ENCODE measurements at regions not wholly inside any gene's neighbourhood (a gene's known extent, or its start where the extent isn't known, plus 50 kb on each side); places are given as distances from the start of the nearest gene placed in this dataset.

DNA sequence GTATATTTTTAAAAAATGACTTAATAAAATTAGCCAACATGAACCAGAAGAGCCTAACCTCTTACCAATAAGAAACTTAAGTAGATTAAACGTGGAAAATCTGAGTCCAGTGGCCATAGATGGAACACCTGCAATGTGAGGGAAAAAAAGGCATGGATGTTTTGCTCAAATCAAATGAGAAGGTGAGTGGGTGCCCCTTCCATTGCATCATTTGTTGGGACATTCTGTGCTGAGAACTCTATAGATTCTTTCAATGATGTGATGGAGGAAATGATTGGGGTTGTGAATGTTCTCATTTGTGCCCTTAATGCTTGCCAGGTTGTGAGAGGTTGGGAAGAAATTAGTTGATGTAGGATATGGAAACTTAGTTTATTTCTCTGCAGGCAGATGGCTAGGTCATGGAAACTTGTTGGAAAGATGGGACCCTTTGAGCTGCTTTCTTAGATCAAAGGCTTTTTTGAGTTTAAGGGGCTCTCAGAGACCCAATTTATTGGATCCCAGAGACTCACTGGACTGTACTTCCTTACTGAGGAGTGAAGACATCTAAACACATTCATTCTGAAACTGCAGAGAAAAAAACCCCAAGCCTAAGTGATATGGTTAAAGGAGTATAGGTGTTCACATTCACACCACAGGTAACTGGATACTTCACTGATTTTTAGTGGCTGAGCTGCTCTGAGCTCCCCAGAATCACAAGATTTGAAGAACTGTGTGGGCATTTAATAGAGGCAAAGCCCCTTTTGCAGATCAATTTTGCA lies 95.9 kb downstream of the DACT1 start:
- intact Hi-C loops (cut with micrococcal nuclease) = loop anchor here (10.0 kb wide), 1 partner anchor 99 kb away; the partner anchor contains the start of gene DACT1
- CTCF ChIA-PET = interaction anchor here (0.6 kb wide), 1 partner anchor 75 kb away, joined by 3 read pairs; no protein-coding TSS in a partner anchor
- no peaks in the 10 kb centered on the region for H3K36me3 Mint-ChIP-seq
- POLR2A ChIA-PET = no interaction called here
- peak; percentile 13 for DNase-seq
- H3K4me3 Mint-ChIP-seq = no peak overlapping the region
- no peak overlapping the region for H3K27ac Mint-ChIP-seq
- no peaks in the 10 kb centered on the region for H3K9me3 Mint-ChIP-seq
- peaks cover 11% of the 10 kb centered on the region for H3K27me3 Mint-ChIP-seq
- H3K4me1 Mint-ChIP-seq (ENCODE audit: low read depth) = peaks cover 18% of the 10 kb centered on the region

DNA sequence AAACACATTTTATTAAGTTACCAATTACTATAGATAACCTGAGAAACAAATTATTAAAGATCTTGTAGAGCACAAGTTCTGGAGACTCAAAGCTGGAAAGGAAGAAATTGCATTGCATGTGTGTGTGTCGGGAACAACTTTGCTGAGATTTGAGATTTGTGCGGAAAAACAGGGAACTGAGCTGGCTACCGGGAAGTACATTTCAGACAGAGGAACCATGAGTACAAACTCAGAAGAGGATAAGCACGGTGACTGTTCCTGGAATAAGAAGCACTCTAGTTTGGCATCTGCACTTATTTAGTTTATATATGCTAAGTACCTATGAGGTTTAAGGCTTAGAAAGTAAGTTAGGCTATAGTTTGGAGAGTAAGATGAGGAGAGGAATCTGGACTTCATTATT lies 97.8 kb downstream of the DACT1 start:
- Mint-ChIP-seq H3K9me3 (no peaks in the 10 kb centered on the region), H3K27me3 (peaks cover 11% of the 10 kb centered on the region), H3K36me3 (no peaks in the 10 kb centered on the region), H3K4me1 (ENCODE audit: low read depth) (peaks cover 18% of the 10 kb centered on the region), H3K4me3 (no peak overlapping the region), H3K27ac (no peak overlapping the region)
- DNase-seq = no peak
- ChIA-PET POLR2A (no interaction called here), CTCF (interaction anchor here (1.3 kb wide), 1 partner anchor 10 kb away, joined by 4 read pairs; no protein-coding TSS in a partner anchor)
- intact Hi-C loops (cut with micrococcal nuclease) = loop anchor here (1.0 to 10.0 kb wide), 3 partner anchors 14 to 163 kb away; partner anchors contain the start of gene DACT1

DNA sequence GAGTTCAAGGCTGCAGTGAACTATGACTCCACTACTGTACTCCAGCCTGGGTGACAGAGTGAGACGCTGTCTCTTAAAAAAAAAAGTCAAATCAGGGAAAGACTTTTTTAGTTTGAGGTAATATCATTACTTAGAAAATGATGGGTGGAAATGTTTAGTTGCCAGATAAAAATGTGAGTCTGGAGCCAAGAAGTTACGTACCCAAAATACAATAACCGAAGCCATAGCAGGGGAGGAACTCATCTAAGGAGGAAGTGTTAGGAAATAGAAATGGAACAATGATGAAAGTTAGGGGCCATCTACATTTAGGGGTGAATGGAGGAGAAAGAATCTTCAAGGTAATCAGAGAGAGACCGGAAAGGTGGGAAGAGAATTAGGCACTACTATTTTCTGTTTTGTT lies 98.8 kb downstream of the DACT1 start:
- peaks cover 18% of the 10 kb centered on the region for H3K4me1 Mint-ChIP-seq (ENCODE audit: low read depth)
- no peak overlapping the region for H3K4me3 Mint-ChIP-seq

DNA sequence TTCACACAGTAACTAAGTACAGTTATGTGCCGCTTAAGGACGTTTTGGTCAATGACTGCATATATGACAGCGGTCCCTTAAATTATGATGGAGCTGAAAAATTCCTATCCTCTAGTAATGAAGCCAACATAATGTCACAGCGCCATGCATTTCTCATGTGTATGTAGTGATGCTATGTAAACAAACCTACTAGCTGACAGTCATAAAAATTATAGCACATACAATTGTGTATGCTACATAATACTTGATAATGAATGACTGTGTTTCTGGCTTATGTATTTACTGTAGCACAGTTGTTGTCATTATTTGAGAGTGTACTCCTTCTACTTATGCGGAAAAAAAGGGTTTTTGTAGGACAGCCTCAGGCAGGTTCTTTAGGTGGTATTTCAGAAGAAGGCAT lies 99.7 kb downstream of the DACT1 start:
- ChIA-PET POLR2A (no interaction called here), CTCF (interaction anchor here (0.6 kb wide), 1 partner anchor 8 kb away, joined by 4 read pairs; no protein-coding TSS in a partner anchor)
- H3K27me3 Mint-ChIP-seq = peaks cover 8% of the 10 kb centered on the region
- H3K36me3 Mint-ChIP-seq = no peaks in the 10 kb centered on the region
- intact Hi-C loops (cut with micrococcal nuclease) = loop anchor here (5.0 to 10.0 kb wide), 2 partner anchors 103 to 165 kb away; partner anchors contain the start of gene DACT1
- no peak overlapping the region for H3K4me3 Mint-ChIP-seq
- no peak overlapping the region for H3K27ac Mint-ChIP-seq
- H3K9me3 Mint-ChIP-seq = no peaks in the 10 kb centered on the region
- DNase-seq = no peak
- peaks cover 17% of the 10 kb centered on the region for H3K4me1 Mint-ChIP-seq (ENCODE audit: low read depth)

More for the DNA sequence above, 98.8 kb downstream of the DACT1 start:
- no peaks in the 10 kb centered on the region for H3K9me3 Mint-ChIP-seq
- ChIA-PET POLR2A (no interaction called here), CTCF (no interaction called here)
- H3K36me3 Mint-ChIP-seq = no peaks in the 10 kb centered on the region
- DNase-seq = no peak
- H3K27me3 Mint-ChIP-seq = peaks cover 9% of the 10 kb centered on the region
- intact Hi-C loops (cut with micrococcal nuclease) = loop anchor here (5.0 to 10.0 kb wide), 2 partner anchors 102 to 164 kb away; partner anchors contain the start of gene DACT1
- no peak overlapping the region for H3K27ac Mint-ChIP-seq

DNA sequence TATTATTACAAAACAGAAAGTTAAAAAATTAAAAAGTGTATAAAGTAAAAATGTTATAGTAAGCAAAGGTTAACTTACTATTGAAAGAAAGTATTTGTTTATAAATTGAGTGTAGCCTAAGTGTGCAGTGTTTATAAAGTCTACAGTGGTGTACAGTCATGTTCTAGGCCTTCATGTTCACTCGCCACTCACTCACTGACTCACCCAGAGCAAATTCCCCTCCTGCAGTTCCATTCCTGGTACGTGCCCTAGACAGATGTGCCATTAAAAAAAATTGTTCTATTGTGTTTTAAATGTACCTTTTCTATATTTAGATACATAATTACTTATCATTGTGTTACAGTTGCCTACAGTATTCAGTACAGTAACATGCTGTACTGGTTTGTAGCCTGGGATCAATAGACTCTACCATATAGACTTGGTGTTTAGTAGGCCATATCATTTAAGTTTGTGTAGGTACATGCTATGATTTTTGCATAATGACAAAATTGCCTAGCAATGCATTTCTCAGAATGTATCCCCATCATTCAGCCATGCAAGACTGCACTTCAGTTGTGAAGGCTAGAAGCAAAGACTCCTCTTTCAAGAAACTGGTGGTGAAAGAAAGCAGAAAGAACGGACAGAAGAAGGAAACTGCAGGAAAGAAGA lies 100.6 kb downstream of the DACT1 start:
- Mint-ChIP-seq H3K27ac (no peak overlapping the region), H3K9me3 (no peaks in the 10 kb centered on the region), H3K36me3 (no peaks in the 10 kb centered on the region), H3K4me1 (ENCODE audit: low read depth) (peaks cover 14% of the 10 kb centered on the region), H3K27me3 (peaks cover 8% of the 10 kb centered on the region), H3K4me3 (no peak overlapping the region)
- CTCF ChIA-PET = interaction anchor here (0.6 kb wide), 1 partner anchor 9 kb away, joined by 4 read pairs; no protein-coding TSS in a partner anchor
- peak; percentile 16 for DNase-seq
- intact Hi-C loops (cut with micrococcal nuclease) = loop anchor here (5.0 to 10.0 kb wide), 2 partner anchors 104 to 166 kb away; partner anchors contain the start of gene DACT1
- POLR2A ChIA-PET = no interaction called here

DNA sequence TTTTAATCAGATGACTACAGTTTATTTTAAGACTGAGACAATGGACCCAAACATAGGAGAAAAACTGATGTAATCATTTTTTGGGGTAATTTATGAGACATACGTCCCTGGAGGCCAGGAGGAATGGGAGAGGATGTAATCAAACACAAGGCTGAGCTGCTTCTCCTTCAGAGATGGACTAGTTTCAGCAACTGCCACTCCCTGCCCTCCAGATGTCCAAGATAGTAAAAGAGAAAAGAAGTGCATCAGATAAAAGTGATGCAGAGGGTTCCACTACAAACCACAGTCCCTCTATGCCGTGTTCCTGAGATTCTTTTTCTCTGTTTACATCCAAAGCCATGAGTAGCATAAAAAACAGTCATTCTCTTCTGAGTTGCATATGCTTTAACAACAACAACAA lies 101.1 kb downstream of the DACT1 start:
- no peaks in the 10 kb centered on the region for H3K36me3 Mint-ChIP-seq
- H3K4me3 Mint-ChIP-seq = no peak overlapping the region
- H3K9me3 Mint-ChIP-seq = no peaks in the 10 kb centered on the region
- intact Hi-C loops (cut with micrococcal nuclease) = loop anchor here (5.0 to 10.0 kb wide), 2 partner anchors 104 to 167 kb away; partner anchors contain the start of gene DACT1
- ChIA-PET POLR2A (no interaction called here), CTCF (no interaction called here)
- peaks cover 9% of the 10 kb centered on the region for H3K4me1 Mint-ChIP-seq (ENCODE audit: low read depth)
- no peak for DNase-seq
- H3K27ac Mint-ChIP-seq = no peak overlapping the region
- H3K27me3 Mint-ChIP-seq = peaks cover 7% of the 10 kb centered on the region

DNA sequence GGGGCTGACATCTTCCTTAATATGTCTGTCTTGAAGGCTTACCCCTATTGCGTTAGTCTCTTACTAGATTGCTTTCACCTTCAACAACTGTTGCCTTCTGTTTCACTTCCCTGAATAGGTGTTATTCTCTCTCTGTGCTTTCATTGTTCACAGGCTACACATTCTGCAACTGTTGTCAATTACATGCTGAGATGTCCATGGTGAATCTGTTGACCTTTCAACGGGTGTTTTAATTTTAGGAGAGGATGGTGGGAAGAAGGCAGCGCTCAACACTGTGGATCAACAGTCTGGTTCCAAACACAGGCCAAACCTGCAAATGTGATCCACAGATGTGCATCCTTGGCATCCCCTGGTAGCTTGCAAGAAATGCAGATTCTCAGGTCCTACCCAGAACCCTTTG lies 101.9 kb downstream of the DACT1 start:
- CTCF ChIA-PET = no interaction called here
- Mint-ChIP-seq H3K4me3 (no peak overlapping the region), H3K9me3 (no peaks in the 10 kb centered on the region), H3K27ac (no peak overlapping the region), H3K36me3 (no peaks in the 10 kb centered on the region), H3K27me3 (peaks cover 7% of the 10 kb centered on the region), H3K4me1 (ENCODE audit: low read depth) (peaks cover 8% of the 10 kb centered on the region)
- no peak for DNase-seq
- POLR2A ChIA-PET = no interaction called here
- intact Hi-C loops (cut with micrococcal nuclease) = loop anchor here (5.0 to 10.0 kb wide), 2 partner anchors 105 to 167 kb away; partner anchors contain the start of gene DACT1

DNA sequence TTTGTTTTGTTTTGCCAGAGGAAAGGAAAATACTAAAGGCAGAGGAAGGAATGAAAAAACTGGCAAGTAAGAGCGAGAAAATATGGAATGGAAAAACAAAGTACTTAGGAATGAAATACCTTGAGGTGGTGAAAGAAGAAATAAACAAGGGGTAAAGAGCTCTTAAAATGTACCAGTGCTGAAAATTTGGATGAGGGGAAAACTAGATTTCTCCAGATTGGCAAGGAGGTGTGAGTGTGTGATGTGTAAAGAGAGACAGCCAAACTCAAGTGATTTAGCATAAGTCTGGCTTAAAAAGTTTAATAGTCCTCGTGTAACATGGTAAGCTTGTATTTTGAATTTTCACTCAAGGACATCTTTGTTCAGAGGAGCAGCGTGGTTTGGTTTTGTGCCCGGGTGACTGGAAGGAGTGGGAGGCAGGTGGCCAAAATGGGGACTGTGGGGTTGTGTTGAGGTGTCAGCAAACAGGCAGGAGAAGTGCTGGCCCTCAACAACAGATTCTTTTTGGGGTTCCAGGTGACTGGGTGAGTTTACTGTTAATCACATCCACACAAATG lies 102.7 kb downstream of the DACT1 start:
- no peaks in the 10 kb centered on the region for H3K36me3 Mint-ChIP-seq
- ChIA-PET CTCF (no interaction called here), POLR2A (no interaction called here)
- H3K4me3 Mint-ChIP-seq = no peak overlapping the region
- DNase-seq = no peak
- no peak overlapping the region for H3K27ac Mint-ChIP-seq
- H3K9me3 Mint-ChIP-seq = no peaks in the 10 kb centered on the region
- intact Hi-C loops (cut with micrococcal nuclease) = no loop called here
- H3K27me3 Mint-ChIP-seq = peaks cover 4% of the 10 kb centered on the region
- H3K4me1 Mint-ChIP-seq (ENCODE audit: low read depth) = peaks cover 2% of the 10 kb centered on the region

DNA sequence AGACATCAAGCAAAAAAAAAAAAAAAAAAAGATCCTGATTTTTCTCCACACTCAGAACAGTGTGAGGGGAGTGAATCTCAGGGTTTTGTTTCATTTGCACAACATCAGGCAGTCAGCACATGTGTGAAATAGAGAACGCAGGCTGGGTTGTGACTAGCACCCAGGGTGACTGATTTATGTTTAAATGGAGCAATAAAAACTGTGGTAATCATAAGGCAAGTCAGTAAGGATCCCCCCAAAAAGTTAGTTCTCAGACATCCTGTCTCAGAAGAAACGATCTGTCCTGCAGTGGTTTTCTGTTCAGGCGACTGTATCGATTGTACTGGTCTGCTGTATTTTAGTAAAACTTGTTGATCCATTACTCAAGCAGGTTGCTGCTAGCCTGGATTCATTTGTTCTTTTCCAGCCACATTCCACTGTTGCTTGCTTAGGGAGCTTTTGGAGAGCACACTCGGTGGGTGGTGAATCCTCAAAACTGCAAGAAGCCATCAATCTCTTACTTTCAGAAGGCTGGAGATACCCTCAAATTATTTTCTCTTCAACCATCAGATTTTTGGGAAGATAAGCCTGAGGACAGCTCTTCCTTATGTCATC lies 107.1 kb downstream of the DACT1 start:
- Mint-ChIP-seq H3K4me1 (ENCODE audit: low read depth) (peaks cover 8% of the 10 kb centered on the region), H3K27me3 (no peaks in the 10 kb centered on the region), H3K4me3 (no peak overlapping the region), H3K27ac (no peak overlapping the region), H3K9me3 (no peaks in the 10 kb centered on the region), H3K36me3 (no peaks in the 10 kb centered on the region)
- ChIA-PET POLR2A (no interaction called here), CTCF (interaction anchor here (1.7 kb wide), 1 partner anchor 10 kb away, joined by 4 read pairs; no protein-coding TSS in a partner anchor)
- intact Hi-C loops (cut with micrococcal nuclease) = no loop called here
- no peak for DNase-seq

DNA sequence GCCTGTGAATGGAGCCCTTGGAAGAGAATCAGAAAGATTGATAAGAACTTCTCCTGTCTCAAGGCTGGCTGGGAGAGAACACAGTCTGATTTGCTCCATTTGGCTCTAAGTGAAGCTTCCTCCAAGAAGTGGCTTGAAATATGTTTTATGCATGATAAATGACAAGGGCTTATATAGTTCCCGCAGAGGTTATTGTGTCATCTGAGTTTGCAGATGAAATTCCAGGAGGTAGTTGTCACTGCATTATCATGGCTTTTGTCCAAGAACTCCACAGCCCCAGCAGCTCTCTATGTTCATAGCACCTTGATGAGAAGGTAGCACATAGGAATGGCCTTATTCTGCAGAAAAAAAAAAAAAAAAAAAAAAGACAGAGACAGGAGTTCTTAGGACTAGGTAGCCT lies 108.5 kb downstream of the DACT1 start:
- H3K36me3 Mint-ChIP-seq = no peaks in the 10 kb centered on the region
- H3K9me3 Mint-ChIP-seq = no peaks in the 10 kb centered on the region
- no peak for DNase-seq
- ChIA-PET CTCF (interaction anchor here (1.7 kb wide), 1 partner anchor 11 kb away, joined by 4 read pairs; no protein-coding TSS in a partner anchor), POLR2A (interaction anchor here (0.6 kb wide), 1 partner anchor 493 kb away, joined by 3 read pairs; no protein-coding TSS in a partner anchor)
- peaks cover 8% of the 10 kb centered on the region for H3K4me1 Mint-ChIP-seq (ENCODE audit: low read depth)
- intact Hi-C loops (cut with micrococcal nuclease) = no loop called here
- H3K27me3 Mint-ChIP-seq = peaks cover 5% of the 10 kb centered on the region
- H3K27ac Mint-ChIP-seq = no peak overlapping the region
- H3K4me3 Mint-ChIP-seq = no peak overlapping the region

DNA sequence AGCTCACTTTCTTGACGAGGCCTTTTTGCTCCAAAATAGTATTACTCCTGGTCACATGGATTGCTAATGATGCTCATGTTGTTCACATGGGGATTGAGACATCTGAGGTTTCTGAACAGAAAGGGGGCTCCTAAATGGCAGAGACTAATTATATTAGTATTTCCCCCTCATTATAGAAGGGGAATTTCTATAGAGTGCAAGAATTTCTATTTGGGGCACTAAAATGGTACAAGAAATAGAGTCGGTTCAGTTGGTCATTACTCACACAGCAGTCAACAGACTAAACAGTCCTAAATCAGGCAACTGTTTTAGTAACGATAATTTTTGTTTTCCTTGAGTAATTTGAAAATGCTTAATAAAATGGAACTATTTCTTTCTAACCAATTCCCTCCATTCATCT lies 108.9 kb downstream of the DACT1 start:
- intact Hi-C loops (cut with micrococcal nuclease) = no loop called here
- H3K4me3 Mint-ChIP-seq = no peak overlapping the region
- no peaks in the 10 kb centered on the region for H3K9me3 Mint-ChIP-seq
- peaks cover 8% of the 10 kb centered on the region for H3K4me1 Mint-ChIP-seq (ENCODE audit: low read depth)
- H3K27ac Mint-ChIP-seq = no peak overlapping the region
- no peaks in the 10 kb centered on the region for H3K36me3 Mint-ChIP-seq
- DNase-seq = no peak
- H3K27me3 Mint-ChIP-seq = peaks cover 5% of the 10 kb centered on the region
- POLR2A ChIA-PET = no interaction called here
- CTCF ChIA-PET = interaction anchor here (1.7 kb wide), 1 partner anchor 12 kb away, joined by 4 read pairs; no protein-coding TSS in a partner anchor

DNA sequence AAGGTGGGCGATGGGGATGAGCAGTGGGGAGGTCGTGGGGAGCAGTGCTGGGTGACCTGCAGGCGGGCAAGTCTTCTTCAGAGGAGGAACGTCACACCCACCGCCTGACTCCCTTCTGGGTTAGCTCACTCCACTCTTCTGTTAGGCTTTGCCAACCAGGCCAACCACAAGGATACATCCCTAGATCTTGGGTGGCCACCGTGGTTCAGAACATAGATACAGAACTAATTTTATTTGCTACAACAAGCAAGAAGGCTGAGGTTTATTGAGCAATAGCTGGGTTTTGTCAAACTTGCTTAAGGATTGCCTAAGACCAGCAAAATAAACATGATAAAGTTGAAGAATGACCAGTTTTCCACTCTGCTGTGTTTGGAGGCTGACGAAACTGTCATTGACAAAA lies 109.4 kb downstream of the DACT1 start:
- H3K4me3 Mint-ChIP-seq = no peak overlapping the region
- CTCF ChIA-PET = no interaction called here
- peaks cover 5% of the 10 kb centered on the region for H3K27me3 Mint-ChIP-seq
- POLR2A ChIA-PET = no interaction called here
- H3K9me3 Mint-ChIP-seq = no peaks in the 10 kb centered on the region
- H3K4me1 Mint-ChIP-seq (ENCODE audit: low read depth) = peaks cover 8% of the 10 kb centered on the region
- H3K36me3 Mint-ChIP-seq = no peaks in the 10 kb centered on the region
- DNase-seq = no peak
- H3K27ac Mint-ChIP-seq = no peak overlapping the region
- intact Hi-C loops (cut with micrococcal nuclease) = no loop called here
